A549 (cell line): ENCODE measurements at regions not wholly inside any gene's neighbourhood (a gene's known extent, or its start where the extent isn't known, plus 50 kb on each side); places are given as distances from the start of the nearest gene placed in this dataset.

Source experiments
- ATAC-seq, 2 experiments: fragments of 200-7000 bp in 1 of 2; fragments of >200 bp in 1 of 2; cut with Nextera tagmentation in 1 of 2; cut with Tn5 transposase in 1 of 2; 3 replicates each; pipeline versions ENCODE4 v1.8.0 to v1.9.1; 2018 to 2020; ENCODE audit warnings: mild to moderate bottlenecking in 1 of 2, moderate library complexity in 1 of 2
- CTCF ChIA-PET: fragments of 300-600 bp; sonication (Branson Sonifier 250); formaldehyde crosslinking; extraction: SDS; loops from one replicate; lab custom pipeline; 2021; ENCODE audit warnings: antibody characterized with exemption, inconsistent platforms; lab: Yijun Ruan, JAX
- POLR2A ChIA-PET: fragments of 350-600 bp; formaldehyde crosslinking; extraction: SDS; loops from one replicate; lab custom pipeline; 2021; ENCODE audit warnings: antibody characterized with exemption, inconsistent platforms; lab: Yijun Ruan, JAX
- DNase-seq, 2 experiments: peaks; one replicate each; pipeline versions ENCODE4 v3.0.0 to v3.0.0-alpha.2; 2011 to 2016; ENCODE audit warnings: low read depth in 1 of 2, low spot score in 1 of 2
- FAIRE-seq: peaks from 2 replicates; lab custom pipeline; 2011; peaks lifted over from hg19 to GRCh38; lab: Jason Lieb, UNC
- H3K27ac ChIP-seq, 2 experiments: fragments of >200 bp; sonication (Bioruptor Twin); formaldehyde crosslinking; 3 replicates each; pipeline ENCODE4 v1.5.1; 2016 to 2017
- H3K4me1 ChIP-seq: fragments of >200 bp; sonication (Bioruptor Twin); formaldehyde crosslinking; 3 replicates; pipeline ENCODE4 v1.6.1; 2016
- H3K4me2 ChIP-seq: fragments of >200 bp; sonication (Bioruptor Twin); formaldehyde crosslinking; 3 replicates; pipeline ENCODE4 v1.6.1; 2016
- H3K4me3 ChIP-seq: fragments of >200 bp; sonication (Bioruptor Twin); formaldehyde crosslinking; 3 replicates; pipeline ENCODE4 v1.5.1; 2016
- H3K9me3 ChIP-seq: fragments of >200 bp; sonication (Bioruptor Twin); formaldehyde crosslinking; 3 replicates; pipeline ENCODE4 v1.6.1; 2016
- CBX2 ChIP-seq: fragments of 200-600 bp; sonication (generic); IDR thresholded peaks from 2 replicates; pipeline ENCODE4 v1.6.1; 2016; ENCODE audit warnings: low read depth, mild to moderate bottlenecking, borderline replicate concordance
- CHD2 ChIP-seq: fragments of 150-350 bp; IDR thresholded peaks from 2 replicates; pipeline ENCODE4 v1.6.1; 2014; ENCODE audit warnings: low read length; ENCODE audit not compliant: partially characterized antibody
- CHD4 ChIP-seq: fragments of 200-600 bp; sonication (generic); IDR thresholded peaks from 2 replicates; pipeline ENCODE4 v1.6.1; 2016; ENCODE audit warnings: antibody characterized with exemption, mild to moderate bottlenecking, borderline replicate concordance
- EHF ChIP-seq: fragments of 250-450 bp; sonication (Bioruptor Pico); IDR thresholded peaks from 2 replicates; pipeline ENCODE4 v1.5.0; 2020; ENCODE audit warnings: mild to moderate bottlenecking
- FOSB ChIP-seq: fragments of 250-450 bp; sonication (Bioruptor Pico); IDR thresholded peaks from 2 replicates; pipeline ENCODE4 v1.5.0; 2020; ENCODE audit warnings: mild to moderate bottlenecking, moderate library complexity
- FOSL2 ChIP-seq, 2 experiments: fragments of 450-650 bp in 1 of 2; fragments of >200 bp in 1 of 2; sonication (Bioruptor Twin) in 1 of 2; formaldehyde crosslinking; IDR thresholded peaks; 2 replicates each; pipeline versions ENCODE4 v1.5.0 to v1.6.1; 2016 to 2020; ENCODE audit warnings: mild to moderate bottlenecking in 1 of 2, moderate library complexity in 1 of 2
- HES2 ChIP-seq: fragments of >200 bp; sonication (Bioruptor Twin); formaldehyde crosslinking; IDR thresholded peaks from 2 replicates; pipeline ENCODE4 v1.6.1; 2016
- HOXB13 ChIP-seq: fragments of 250-450 bp; sonication (Bioruptor Pico); IDR thresholded peaks from 2 replicates; pipeline ENCODE4 v1.5.0; 2020; ENCODE audit warnings: low read depth, mild to moderate bottlenecking, moderate library complexity
- HOXB5 ChIP-seq: fragments of 250-450 bp; sonication (Bioruptor Pico); IDR thresholded peaks from 2 replicates; pipeline ENCODE4 v1.5.0; 2020; ENCODE audit warnings: mild to moderate bottlenecking, moderate library complexity
- KDM1A ChIP-seq: fragments of 200-600 bp; sonication (generic); IDR thresholded peaks from 2 replicates; pipeline ENCODE4 v1.6.1; 2016; ENCODE audit warnings: low read depth, mild to moderate bottlenecking
- KDM5A ChIP-seq: fragments of 200-600 bp; sonication (generic); IDR thresholded peaks from 2 replicates; pipeline ENCODE4 v1.6.1; 2016; ENCODE audit warnings: antibody characterized with exemption, mild to moderate bottlenecking
- NFE2L2 ChIP-seq: fragments of 150-350 bp; conservative IDR thresholded peaks from 2 replicates; pipeline ENCODE4 v1.6.1; 2014; ENCODE audit warnings: low read length
- NPAS2 ChIP-seq: fragments of 250-450 bp; sonication (Bioruptor Pico); IDR thresholded peaks from 2 replicates; pipeline ENCODE4 v1.8.0; 2022; ENCODE audit warnings: mild to moderate bottlenecking, moderate library complexity, borderline replicate concordance
- NR3C1 ChIP-seq: fragments of >200 bp; sonication (Bioruptor Twin); formaldehyde crosslinking; IDR thresholded peaks from 3 replicates; pipeline ENCODE4 v1.6.1; 2017
- RAD21 ChIP-seq, 2 experiments: fragments of >200 bp in 1 of 2; sonication (Bioruptor Twin) in 1 of 2; formaldehyde crosslinking in 1 of 2; IDR thresholded peaks in 1 of 2; conservative IDR thresholded peaks in 1 of 2; 2 replicates in 1 of 2; 3 replicates in 1 of 2; pipeline ENCODE4 v1.6.1; 2012 to 2018; ENCODE audit warnings: inconsistent platforms in 1 of 2
- REST ChIP-seq: fragments of 200-600 bp; sonication (generic); IDR thresholded peaks from 2 replicates; pipeline ENCODE4 v1.6.1; 2016; ENCODE audit warnings: antibody characterized with exemption, mild to moderate bottlenecking, moderate library complexity
- RFX5 ChIP-seq: fragments of 450-650 bp; IDR thresholded peaks from 2 replicates; pipeline ENCODE4 v1.7.1; 2014; ENCODE audit warnings: antibody characterized with exemption, mild to moderate bottlenecking, moderate library complexity
- SREBF2 ChIP-seq: fragments of 450-650 bp; IDR thresholded peaks from 2 replicates; pipeline ENCODE4 v1.6.1; 2014; ENCODE audit warnings: mild to moderate bottlenecking, moderate library complexity
- TP53 ChIP-seq: fragments of 250-450 bp; sonication (Bioruptor Pico); IDR thresholded peaks from 2 replicates; pipeline ENCODE4 v1.5.0; 2021; ENCODE audit warnings: mild to moderate bottlenecking, moderate library complexity
- ZSCAN20 ChIP-seq: fragments of 250-450 bp; sonication (Bioruptor Pico); IDR thresholded peaks from 2 replicates; pipeline ENCODE4 v1.8.0; 2022; ENCODE audit warnings: mild to moderate bottlenecking, moderate library complexity
- WGBS: methylation state at CpG from one replicate; pipeline ENCODE4 v1.1.6; 2017; ENCODE audit errors: missing lambda C conversion rate; 5-methylcytosine and 5-hydroxymethylcytosine counted together
- TF ChIP-seq, protein P1 (sequence below): IDR thresholded peaks from 2 replicates; pipeline ENCODE4 v1.6.1; 2012; ENCODE audit warnings: low read depth, borderline replicate concordance
- TF ChIP-seq, protein P2 (sequence below): fragments of 250-450 bp; sonication (Bioruptor Pico); IDR thresholded peaks from 2 replicates; pipeline ENCODE4 v1.5.0; 2020; ENCODE audit warnings: low read depth, mild to moderate bottlenecking, moderate library complexity
- TF ChIP-seq, protein P3 (sequence below): fragments of >200 bp; sonication (Bioruptor Twin); formaldehyde crosslinking; IDR thresholded peaks from 3 replicates; pipeline ENCODE4 v1.6.1; 2016
- TF ChIP-seq, protein P4 (sequence below): fragments of 150-350 bp; IDR thresholded peaks from 2 replicates; pipeline ENCODE4 v1.6.1; 2014; ENCODE audit warnings: low read depth, mild to moderate bottlenecking, low read length

DNA sequence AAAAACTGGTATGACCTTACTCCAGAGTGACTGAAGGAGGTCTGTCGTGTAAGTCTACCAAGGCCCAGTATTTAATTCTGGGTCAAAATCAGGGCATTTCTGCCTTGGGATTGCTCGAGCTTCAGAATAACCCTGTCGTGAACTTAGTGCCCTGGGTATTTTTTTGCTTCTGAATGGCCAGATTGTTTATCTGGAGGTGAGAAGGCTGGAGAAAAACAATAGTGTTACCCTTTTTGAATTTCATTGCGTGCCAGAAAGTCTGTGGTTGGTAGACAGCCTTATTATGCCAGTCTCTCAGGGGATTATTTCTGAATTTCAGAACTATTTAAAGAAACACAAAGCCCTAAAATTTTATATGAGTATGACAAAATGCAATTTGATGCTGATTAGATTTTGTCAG is 323.4 kb downstream of the CSNK1G3 start:
- no peak for ATAC-seq
- WGBS, result 15% methylated on average over 4 of the region's 4 CpGs
- Histone ChIP-seq H3K4me1 (no peaks in the 10 kb centered on the region), H3K4me2 (no peak overlapping the region), H3K27ac (no peak overlapping the region), H3K9me3 (0 out of 3 replicates have a peak, but pooled peaks cover 4% of the 10 kb centered on the region), H3K4me3 (no peak overlapping the region)
- TF ChIP-seq RAD21 (conservative IDR thresholded peaks at IDR 0.05 in 1 of 2, IDR thresholded peaks at IDR 0.05 in 1 of 2) (no peak), CHD4 (no peak), ZSCAN20 (no peak), CHD2 (no peak), SREBF2 (no peak), FOSL2 (IDR thresholded peaks at IDR 0.05) (no peak), FOSL2 (CRISPR knock-in tag; IDR thresholded peaks at IDR 0.05) (no peak), HES2 (no peak), RFX5 (no peak), KDM1A (no peak), KDM5A (no peak), HOXB13 (no peak), FOSB (CRISPR knock-in tag) (no peak), EHF (CRISPR knock-in tag) (no peak), NR3C1 (no peak), TP53 (CRISPR knock-in tag) (no peak), NPAS2 (CRISPR knock-in tag) (no peak)
- TF ChIP-seq, protein P1, sequence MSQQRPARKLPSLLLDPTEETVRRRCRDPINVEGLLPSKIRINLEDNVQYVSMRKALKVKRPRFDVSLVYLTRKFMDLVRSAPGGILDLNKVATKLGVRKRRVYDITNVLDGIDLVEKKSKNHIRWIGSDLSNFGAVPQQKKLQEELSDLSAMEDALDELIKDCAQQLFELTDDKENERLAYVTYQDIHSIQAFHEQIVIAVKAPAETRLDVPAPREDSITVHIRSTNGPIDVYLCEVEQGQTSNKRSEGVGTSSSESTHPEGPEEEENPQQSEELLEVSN, result no peak
- TF ChIP-seq, protein P2, sequence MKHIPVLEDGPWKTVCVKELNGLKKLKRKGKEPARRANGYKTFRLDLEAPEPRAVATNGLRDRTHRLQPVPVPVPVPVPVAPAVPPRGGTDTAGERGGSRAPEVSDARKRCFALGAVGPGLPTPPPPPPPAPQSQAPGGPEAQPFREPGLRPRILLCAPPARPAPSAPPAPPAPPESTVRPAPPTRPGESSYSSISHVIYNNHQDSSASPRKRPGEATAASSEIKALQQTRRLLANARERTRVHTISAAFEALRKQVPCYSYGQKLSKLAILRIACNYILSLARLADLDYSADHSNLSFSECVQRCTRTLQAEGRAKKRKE (CRISPR knock-in tag), result no peak
- TF ChIP-seq, protein P3, sequence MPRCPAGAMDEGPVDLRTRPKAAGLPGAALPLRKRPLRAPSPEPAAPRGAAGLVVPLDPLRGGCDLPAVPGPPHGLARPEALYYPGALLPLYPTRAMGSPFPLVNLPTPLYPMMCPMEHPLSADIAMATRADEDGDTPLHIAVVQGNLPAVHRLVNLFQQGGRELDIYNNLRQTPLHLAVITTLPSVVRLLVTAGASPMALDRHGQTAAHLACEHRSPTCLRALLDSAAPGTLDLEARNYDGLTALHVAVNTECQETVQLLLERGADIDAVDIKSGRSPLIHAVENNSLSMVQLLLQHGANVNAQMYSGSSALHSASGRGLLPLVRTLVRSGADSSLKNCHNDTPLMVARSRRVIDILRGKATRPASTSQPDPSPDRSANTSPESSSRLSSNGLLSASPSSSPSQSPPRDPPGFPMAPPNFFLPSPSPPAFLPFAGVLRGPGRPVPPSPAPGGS, result no peak
- no peak for DNase-seq
- ChIA-PET CTCF (interaction anchor here (0.7 kb wide), 1 partner anchor 165 kb away, joined by 3 read pairs; no protein-coding TSS in a partner anchor), POLR2A (no interaction called here)
- FAIRE-seq, result no peak

GRCh38 chr5:123830575-123830974 is 318.6 kb downstream of the CSNK1G3 start:
- no peak overlapping the region for H3K27ac ChIP-seq
- FAIRE-seq (no peak), DNase-seq (no peak), ATAC-seq (no peak)
- no peak overlapping the region for H3K4me3 ChIP-seq
- CTCF ChIA-PET, result interaction anchor here (1.0 kb wide), 1 partner anchor 10 kb away, joined by 3 read pairs; no protein-coding TSS in a partner anchor
- POLR2A ChIA-PET, result no interaction called here
- peaks cover 11% of the 10 kb centered on the region; the same call in 2 of the 3 replicates for H3K9me3 ChIP-seq
- H3K4me2 ChIP-seq, result no peak overlapping the region
- WGBS, result 19% methylated on average over 2 of the region's 2 CpGs
- TF ChIP-seq EHF (CRISPR knock-in tag), result no peak
- TF ChIP-seq, protein P2 (CRISPR knock-in tag), result no peak
- TF ChIP-seq CHD4, result no peak
- TF ChIP-seq NFE2L2, result no peak
- no peak for TF ChIP-seq NPAS2 (CRISPR knock-in tag)
- TF ChIP-seq HOXB5 (CRISPR knock-in tag), result no peak
- no peak for TF ChIP-seq CBX2
- no peak for TF ChIP-seq KDM1A
- TF ChIP-seq, protein P4, sequence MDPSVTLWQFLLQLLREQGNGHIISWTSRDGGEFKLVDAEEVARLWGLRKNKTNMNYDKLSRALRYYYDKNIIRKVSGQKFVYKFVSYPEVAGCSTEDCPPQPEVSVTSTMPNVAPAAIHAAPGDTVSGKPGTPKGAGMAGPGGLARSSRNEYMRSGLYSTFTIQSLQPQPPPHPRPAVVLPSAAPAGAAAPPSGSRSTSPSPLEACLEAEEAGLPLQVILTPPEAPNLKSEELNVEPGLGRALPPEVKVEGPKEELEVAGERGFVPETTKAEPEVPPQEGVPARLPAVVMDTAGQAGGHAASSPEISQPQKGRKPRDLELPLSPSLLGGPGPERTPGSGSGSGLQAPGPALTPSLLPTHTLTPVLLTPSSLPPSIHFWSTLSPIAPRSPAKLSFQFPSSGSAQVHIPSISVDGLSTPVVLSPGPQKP, result no peak
- TF ChIP-seq REST, result no peak
- TF ChIP-seq, all 56 proteins: peak for 0
- no peaks in the 10 kb centered on the region for H3K4me1 ChIP-seq
